ENCODE measurements at regions not wholly inside any gene's neighbourhood (a gene's known extent, or its start where the extent isn't known, plus 50 kb on each side); places are given as distances from the start of the nearest gene placed in this dataset.

DNA sequence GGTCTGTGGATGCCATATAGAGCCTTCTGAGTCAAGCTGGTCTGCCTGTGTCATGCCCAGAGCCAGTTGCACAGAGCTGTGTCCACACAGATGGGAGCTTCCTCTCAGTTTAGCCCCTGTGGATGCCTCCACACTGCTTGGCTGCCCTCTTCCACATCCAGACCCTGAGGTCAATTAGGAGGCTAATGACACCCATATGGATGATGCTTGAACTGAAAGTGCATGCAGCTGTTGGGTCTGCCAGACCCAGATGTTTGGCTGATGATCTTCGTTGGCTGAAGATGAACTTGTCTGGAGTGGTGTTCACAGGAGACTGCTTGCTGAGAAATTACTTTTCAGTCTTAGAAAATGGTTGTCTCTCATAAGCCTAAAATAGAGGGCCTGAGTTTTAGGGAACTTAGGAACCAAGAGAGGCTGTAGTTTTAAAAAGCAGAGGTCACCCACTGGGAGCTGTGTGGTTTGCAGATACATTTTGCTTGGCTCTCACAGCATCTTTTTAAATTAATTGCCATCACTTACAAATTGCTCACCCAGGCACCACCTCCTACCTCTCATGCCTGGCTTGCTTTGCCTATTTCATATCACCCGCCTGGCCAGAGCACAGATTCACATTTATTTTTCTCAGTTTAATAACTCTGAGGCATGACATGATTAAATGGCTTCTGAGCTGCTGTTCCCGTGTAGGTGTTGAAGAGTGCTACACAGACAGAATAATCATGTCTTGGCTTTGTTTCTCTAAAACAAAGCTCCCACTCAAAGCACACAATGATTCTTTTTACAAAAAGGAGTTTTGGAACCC, 176.1 kb downstream of the MINAR1 start:
- TF ChIP-seq POLR2A (IDR thresholded peaks at IDR 0.05) (no peak), EP300 (IDR thresholded peaks at IDR 0.05) (no peak), POLR2AphosphoS5 (IDR thresholded peaks at IDR 0.05) (no peak)
- TF ChIP-seq, protein P1, sequence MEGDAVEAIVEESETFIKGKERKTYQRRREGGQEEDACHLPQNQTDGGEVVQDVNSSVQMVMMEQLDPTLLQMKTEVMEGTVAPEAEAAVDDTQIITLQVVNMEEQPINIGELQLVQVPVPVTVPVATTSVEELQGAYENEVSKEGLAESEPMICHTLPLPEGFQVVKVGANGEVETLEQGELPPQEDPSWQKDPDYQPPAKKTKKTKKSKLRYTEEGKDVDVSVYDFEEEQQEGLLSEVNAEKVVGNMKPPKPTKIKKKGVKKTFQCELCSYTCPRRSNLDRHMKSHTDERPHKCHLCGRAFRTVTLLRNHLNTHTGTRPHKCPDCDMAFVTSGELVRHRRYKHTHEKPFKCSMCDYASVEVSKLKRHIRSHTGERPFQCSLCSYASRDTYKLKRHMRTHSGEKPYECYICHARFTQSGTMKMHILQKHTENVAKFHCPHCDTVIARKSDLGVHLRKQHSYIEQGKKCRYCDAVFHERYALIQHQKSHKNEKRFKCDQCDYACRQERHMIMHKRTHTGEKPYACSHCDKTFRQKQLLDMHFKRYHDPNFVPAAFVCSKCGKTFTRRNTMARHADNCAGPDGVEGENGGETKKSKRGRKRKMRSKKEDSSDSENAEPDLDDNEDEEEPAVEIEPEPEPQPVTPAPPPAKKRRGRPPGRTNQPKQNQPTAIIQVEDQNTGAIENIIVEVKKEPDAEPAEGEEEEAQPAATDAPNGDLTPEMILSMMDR (IDR thresholded peaks at IDR 0.05), result no peak

Measured in upper lobe of left lung (tissue), 4 donors.